IMR-90 (cell line): ENCODE measurements at regions not wholly inside any gene's neighbourhood (a gene's known extent, or its start where the extent isn't known, plus 50 kb on each side); places are given as distances from the start of the nearest gene placed in this dataset.

Experiments
- ATAC-seq: fragments of 200-7000 bp; cut with Tn5 transposase; 2 replicates; pipeline ENCODE4 v1.9.1; 2020; ENCODE audit warnings: low read depth, mild to moderate bottlenecking, moderate library complexity
- BruUV-seq: library from RNA; stranded (reverse); fragments of 400-500 nt; replicated peaks from 2 replicates; lab custom pipeline; 2021; lab: Mats Ljungman, UMichigan
- CTCF ChIA-PET: fragments of 300-600 bp; formaldehyde crosslinking; extraction: SDS; loops from one replicate; lab custom pipeline; 2021; ENCODE audit warnings: antibody characterized with exemption; lab: Yijun Ruan, JAX
- POLR2A ChIA-PET: fragments of 300-600 bp; sonication (Branson Sonifier 250); formaldehyde crosslinking; loops from one replicate; lab custom pipeline; 2022; ENCODE audit warnings: antibody characterized with exemption; ENCODE audit not compliant: unreplicated experiment; lab: Charles Lee
- DNase-seq: peaks from one replicate; pipeline ENCODE4 v3.0.0; 2013
- H2AFZ ChIP-seq: replicated peaks from 2 replicates; pipeline ENCODE3; 2013; ENCODE audit warnings: low read length, mild to moderate bottlenecking; ENCODE audit not compliant: poor library complexity
- H2AK5ac ChIP-seq: 2 replicates; pipeline ENCODE4 v1.6.1; 2013; ENCODE audit warnings: low read depth, low read length, inconsistent platforms
- H2AK9ac ChIP-seq: replicated peaks from 2 replicates; pipeline ENCODE3; 2013; ENCODE audit warnings: mild to moderate bottlenecking, low read depth, low read length, moderate library complexity; ENCODE audit not compliant: poor library complexity
- H2BK120ac ChIP-seq: 2 replicates; pipeline ENCODE4 v1.6.1; 2013; ENCODE audit warnings: low read depth, low read length, inconsistent platforms
- H2BK15ac ChIP-seq: 3 replicates; pipeline ENCODE4 v1.6.1; 2013; ENCODE audit warnings: low read depth, low read length, inconsistent platforms
- H2BK20ac ChIP-seq: 2 replicates; pipeline ENCODE4 v1.6.1; 2013; ENCODE audit warnings: low read depth, mild to moderate bottlenecking, inconsistent platforms, low read length, moderate library complexity
- H2BK5ac ChIP-seq: 2 replicates; pipeline ENCODE4 v1.6.1; 2013; ENCODE audit warnings: mild to moderate bottlenecking, low read depth, low read length, inconsistent platforms; ENCODE audit not compliant: poor library complexity, severe bottlenecking
- H3K14ac ChIP-seq: replicated peaks from 2 replicates; pipeline ENCODE4 v1.6.1; 2013; ENCODE audit warnings: low read depth, low read length, inconsistent platforms
- H3K18ac ChIP-seq: 2 replicates; pipeline ENCODE4 v1.6.1; 2013; ENCODE audit warnings: low read depth, low read length, control low read depth
- H3K23ac ChIP-seq: 2 replicates; pipeline ENCODE4 v1.6.1; 2013; ENCODE audit warnings: low read depth, low read length, inconsistent platforms
- H3K27ac ChIP-seq: 2 replicates; pipeline ENCODE4 v1.5.1; 2013; ENCODE audit warnings: mild to moderate bottlenecking, control low read depth, low read length; ENCODE audit not compliant: insufficient read depth
- H3K27me3 ChIP-seq: 2 replicates; pipeline ENCODE4 v1.6.1; 2013; ENCODE audit warnings: low read length; ENCODE audit not compliant: control insufficient read depth, insufficient read depth
- H3K36me3 ChIP-seq: 2 replicates; pipeline ENCODE4 v1.6.1; 2013; ENCODE audit warnings: low read length, mixed read lengths; ENCODE audit not compliant: control insufficient read depth, insufficient read depth
- H3K4ac ChIP-seq: 2 replicates; pipeline ENCODE4 v1.6.1; 2013; ENCODE audit warnings: low read depth, low read length, inconsistent platforms
- H3K4me1 ChIP-seq: 2 replicates; pipeline ENCODE4 v1.6.1; 2013; ENCODE audit warnings: low read length, mixed read lengths; ENCODE audit not compliant: control insufficient read depth, insufficient read depth
- H3K4me2 ChIP-seq: 2 replicates; pipeline ENCODE4 v1.6.1; 2013; ENCODE audit warnings: low read depth, mild to moderate bottlenecking, control low read depth, low read length, moderate library complexity
- H3K4me3 ChIP-seq: 2 replicates; pipeline ENCODE4 v1.5.1; 2013; ENCODE audit warnings: low read depth, mild to moderate bottlenecking, control low read depth, low read length, moderate library complexity; ENCODE audit not compliant: insufficient read depth
- H3K56ac ChIP-seq: 2 replicates; pipeline ENCODE4 v1.6.1; 2013; ENCODE audit warnings: low read length, inconsistent platforms; ENCODE audit not compliant: insufficient read depth; ENCODE audit errors: extremely low read depth
- H3K79me1 ChIP-seq, 2 experiments: 2 replicates each; pipeline ENCODE4 v1.6.1; 2013; ENCODE audit warnings: low read length in 2 of 2, inconsistent platforms in 1 of 2, low read depth in 1 of 2
- H3K9ac ChIP-seq: 2 replicates; pipeline ENCODE4 v1.6.1; 2013; ENCODE audit warnings: low read depth, low read length, control low read depth
- H3K9me1 ChIP-seq: 2 replicates; pipeline ENCODE4 v1.6.1; 2013; ENCODE audit warnings: low read length, inconsistent platforms; ENCODE audit not compliant: insufficient read depth
- H3K9me3 ChIP-seq: 2 replicates; pipeline ENCODE4 v1.6.1; 2013; ENCODE audit warnings: low read length; ENCODE audit not compliant: control insufficient read depth, insufficient read depth
- H4K20me1 ChIP-seq: 2 replicates; pipeline ENCODE4 v1.6.1; 2013; ENCODE audit warnings: low read length, inconsistent platforms; ENCODE audit not compliant: insufficient read depth
- H4K5ac ChIP-seq: 2 replicates; pipeline ENCODE4 v1.6.1; 2013; ENCODE audit warnings: mild to moderate bottlenecking, low read depth, low read length, control low read depth
- H4K8ac ChIP-seq, 2 experiments: 2 replicates each; pipeline ENCODE4 v1.6.1; 2013; ENCODE audit warnings: low read depth in 2 of 2, low read length in 2 of 2, control low read depth in 1 of 2, inconsistent platforms in 1 of 2
- H4K91ac ChIP-seq: 2 replicates; pipeline ENCODE4 v1.6.1; 2013; ENCODE audit warnings: low read depth, low read length, inconsistent platforms; ENCODE audit not compliant: insufficient read depth
- CEBPB ChIP-seq: IDR thresholded peaks from 2 replicates; pipeline ENCODE4 v1.6.1; 2012; ENCODE audit warnings: low read depth, low read length, improper control_type of control experiment
- FOS ChIP-seq: fragments of 150-350 bp; IDR thresholded peaks from 2 replicates; pipeline ENCODE4 v1.6.1; 2016; ENCODE audit warnings: low read depth, low read length
- MAZ ChIP-seq: IDR thresholded peaks from 2 replicates; pipeline ENCODE4 v1.6.1; 2012; ENCODE audit warnings: low read depth, mild to moderate bottlenecking, low read length, improper control_type of control experiment, moderate library complexity, borderline replicate concordance
- MXI1 ChIP-seq: IDR thresholded peaks from 2 replicates; pipeline ENCODE4 v1.6.1; 2012; ENCODE audit warnings: low read depth, mild to moderate bottlenecking, low read length, moderate library complexity, borderline replicate concordance
- RCOR1 ChIP-seq: IDR thresholded peaks from 2 replicates; pipeline ENCODE4 v1.6.1; 2012; ENCODE audit warnings: mild to moderate bottlenecking, low read length, improper control_type of control experiment; ENCODE audit not compliant: insufficient replicate concordance
- RFX5 ChIP-seq: IDR thresholded peaks from 2 replicates; pipeline ENCODE4 v1.8.0; 2012; ENCODE audit warnings: low read depth, mild to moderate bottlenecking, low read length, moderate library complexity
- SMC3 ChIP-seq: fragments of 150-350 bp; IDR thresholded peaks from 2 replicates; pipeline ENCODE4 v1.6.1; 2016; ENCODE audit warnings: low read depth, mild to moderate bottlenecking, antibody characterized with exemption, low read length, moderate library complexity
- WGBS, 2 experiments: methylation state at CpG; one replicate each; pipeline versions ENCODE4 v1.1.5 to v1.1.7; 2013; ENCODE audit warnings: missing lambda C conversion rate in 2 of 2; ENCODE audit not compliant: insufficient read length in 1 of 2; ENCODE audit errors: extremely low coverage in 2 of 2; 5-methylcytosine and 5-hydroxymethylcytosine counted together
- dilution Hi-C: fragments of 300-500 bp; cut with HindIII; formaldehyde crosslinking; loops from one replicate; pipeline ENCODE4 v1.14.3; 2018; ENCODE audit warnings: low sequenced_read_pairs; ENCODE audit not compliant: unreplicated experiment
- in situ Hi-C: fragments of 300-500 bp; cut with MboI; formaldehyde crosslinking; loops from 3 replicates; pipeline ENCODE4 v1.14.3; 2019; ENCODE audit warnings: low sequenced_read_pairs, inconsistent platforms, mixed read lengths
- intact Hi-C: fragments of 100-400 bp; cut with micrococcal nuclease; formaldehyde crosslinking; loops from 2 replicates; pipeline ENCODE4 v1.10.0; 2022
- TF ChIP-seq, protein P1 (sequence below): fragments of 150-350 bp; IDR thresholded peaks from 2 replicates; pipeline ENCODE4 v1.6.1; 2017; ENCODE audit warnings: mild to moderate bottlenecking, antibody characterized with exemption, low read length, low read depth

DNA sequence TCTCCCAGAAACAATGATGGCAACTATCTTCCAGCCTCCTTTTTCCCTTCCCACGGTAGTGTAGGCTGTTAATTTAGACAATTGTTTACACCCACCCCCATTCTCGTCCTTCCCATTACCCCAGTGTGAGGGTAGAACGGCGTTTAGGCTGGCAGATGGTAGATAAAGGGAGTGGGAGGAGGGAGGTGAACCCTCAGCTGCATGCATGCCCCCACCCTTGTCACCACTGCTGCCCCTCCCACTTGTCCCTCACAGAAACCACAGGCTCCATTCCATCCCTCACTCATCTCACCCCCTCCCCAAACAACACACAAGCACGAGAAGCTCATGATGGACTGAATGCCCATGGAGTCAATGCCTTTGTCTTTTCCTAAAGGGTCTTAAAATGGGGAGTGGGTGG, 107.9 kb upstream of the PARD3B start:
- H3K36me3 ChIP-seq = no peaks in the 10 kb centered on the region
- H3K27me3 ChIP-seq = no peaks in the 10 kb centered on the region
- no peak overlapping the region for H3K23ac ChIP-seq
- TF ChIP-seq SMC3 (no peak), MXI1 (no peak), RCOR1 (no peak), FOS (no peak), CEBPB (no peak), MAZ (no peak), RFX5 (no peak)
- TF ChIP-seq, protein P1, sequence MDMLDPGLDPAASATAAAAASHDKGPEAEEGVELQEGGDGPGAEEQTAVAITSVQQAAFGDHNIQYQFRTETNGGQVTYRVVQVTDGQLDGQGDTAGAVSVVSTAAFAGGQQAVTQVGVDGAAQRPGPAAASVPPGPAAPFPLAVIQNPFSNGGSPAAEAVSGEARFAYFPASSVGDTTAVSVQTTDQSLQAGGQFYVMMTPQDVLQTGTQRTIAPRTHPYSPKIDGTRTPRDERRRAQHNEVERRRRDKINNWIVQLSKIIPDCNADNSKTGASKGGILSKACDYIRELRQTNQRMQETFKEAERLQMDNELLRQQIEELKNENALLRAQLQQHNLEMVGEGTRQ = no peak
- H3K27ac ChIP-seq = no peak overlapping the region
- WGBS, 2 experiments = no CpG with 5 or more reads among the region's 5 CpGs
- no peak overlapping the region for H3K56ac ChIP-seq
- no TSS peak for BruUV-seq
- H3K18ac ChIP-seq = no peak overlapping the region
- no peak overlapping the region for H3K14ac ChIP-seq
- H3K4ac ChIP-seq = no peak overlapping the region
- ATAC-seq (no peak), DNase-seq (no peak)
- H2AFZ ChIP-seq = no peak overlapping the region
- H3K79me1 ChIP-seq = no peaks in the 10 kb centered on the region
- intact Hi-C loops = no loop called here
- POLR2A ChIA-PET = no interaction called here
- H3K4me1 ChIP-seq = peaks cover 4% of the 10 kb centered on the region; the same call in 1 of the 2 replicates
- H4K91ac ChIP-seq = no peak overlapping the region
- H2AK5ac ChIP-seq = no peak overlapping the region
- no peak overlapping the region for H2BK20ac ChIP-seq
- CTCF ChIA-PET = no interaction called here
- H3K4me3 ChIP-seq = no peak overlapping the region
- dilution Hi-C loops = no loop called here
- no peak overlapping the region for H3K4me2 ChIP-seq
- no peak overlapping the region for H2BK15ac ChIP-seq
- peaks cover 2% of the 10 kb centered on the region; the same call in 1 of the 2 replicates for H3K9me3 ChIP-seq
- H4K5ac ChIP-seq = no peak overlapping the region
- no peaks in the 10 kb centered on the region for H4K20me1 ChIP-seq
- no peak overlapping the region for H2BK120ac ChIP-seq
- in situ Hi-C loops = no loop called here
- peaks cover 2% of the 10 kb centered on the region; the same call in 1 of the 2 replicates for H3K9me1 ChIP-seq
- no peak overlapping the region for H3K9ac ChIP-seq
- H2AK9ac ChIP-seq = no peak overlapping the region
- no peak overlapping the region for H2BK5ac ChIP-seq
- H4K8ac ChIP-seq = no peak overlapping the region
